SK-N-MC (cell line): ENCODE measurements at regions not wholly inside any gene's neighbourhood (a gene's known extent, or its start where the extent isn't known, plus 50 kb on each side); places are given as distances from the start of the nearest gene placed in this dataset.

Source experiments
- EZH2 ChIP-seq: fragments of 200-600 bp; sonication (generic); IDR thresholded peaks from one replicate; pipeline ENCODE4 v1.6.1; 2017; ENCODE audit warnings: antibody characterized with exemption
- FOXP2 ChIP-seq: optimal IDR thresholded peaks from 2 replicates; pipeline ENCODE3; 2011; ENCODE audit warnings: mild to moderate bottlenecking, moderate library complexity; ENCODE audit not compliant: insufficient read depth; ENCODE audit errors: extremely low read length, control extremely low read depth
- POLR2AphosphoS5 ChIP-seq: IDR thresholded peaks from 2 replicates; pipeline ENCODE4 v1.6.1; 2012; ENCODE audit warnings: mild to moderate bottlenecking, low read depth, low read length, borderline replicate concordance

GRCh38 chr21:18553786-18554185 is 150.2 kb upstream of the TMPRSS15 start:
- TF ChIP-seq POLR2AphosphoS5 (no peak), EZH2 (no peak), FOXP2 (no peak)
